ENCODE measurements at regions not wholly inside any gene's neighbourhood (a gene's known extent, or its start where the extent isn't known, plus 50 kb on each side); places are given as distances from the start of the nearest gene placed in this dataset.

DNA sequence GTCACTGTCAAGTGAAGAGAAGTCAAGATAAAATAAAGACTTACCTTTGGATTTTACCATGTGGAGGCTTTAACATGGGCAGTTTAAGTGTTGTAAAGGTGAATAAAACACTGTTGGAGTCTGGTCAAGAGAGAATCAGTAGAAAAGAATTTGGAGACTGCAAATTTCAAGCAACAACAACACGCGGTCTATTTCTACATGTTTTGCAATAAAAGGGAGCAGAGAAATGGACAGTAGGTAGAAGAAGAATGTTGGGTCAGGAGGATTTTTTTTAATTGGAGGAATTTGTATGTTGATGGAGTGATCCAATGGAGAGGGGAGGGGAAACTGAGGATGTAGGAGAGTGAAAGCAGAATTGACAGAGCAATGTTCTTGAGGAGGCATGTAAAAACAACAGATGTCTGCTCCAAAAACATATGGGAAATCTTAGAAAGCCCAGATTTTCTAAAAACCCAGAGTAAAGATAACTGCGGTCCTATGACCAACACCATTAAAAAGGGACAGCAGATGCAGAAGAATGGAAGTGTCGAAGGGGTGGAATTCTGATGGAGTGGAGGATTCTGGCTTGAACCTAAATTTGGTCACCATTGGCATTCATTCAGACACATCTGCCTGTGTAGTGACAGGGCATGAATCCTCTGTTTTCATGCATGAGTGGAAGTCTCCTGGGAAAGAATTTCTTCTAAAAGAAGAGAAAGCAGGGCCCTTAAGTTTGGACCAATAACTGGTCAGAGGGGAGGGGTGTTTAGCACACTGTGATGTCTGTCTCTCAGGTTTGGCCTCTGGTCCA is 68.0 kb upstream of the OSBPL8 start:
- TF ChIP-seq, protein P1, sequence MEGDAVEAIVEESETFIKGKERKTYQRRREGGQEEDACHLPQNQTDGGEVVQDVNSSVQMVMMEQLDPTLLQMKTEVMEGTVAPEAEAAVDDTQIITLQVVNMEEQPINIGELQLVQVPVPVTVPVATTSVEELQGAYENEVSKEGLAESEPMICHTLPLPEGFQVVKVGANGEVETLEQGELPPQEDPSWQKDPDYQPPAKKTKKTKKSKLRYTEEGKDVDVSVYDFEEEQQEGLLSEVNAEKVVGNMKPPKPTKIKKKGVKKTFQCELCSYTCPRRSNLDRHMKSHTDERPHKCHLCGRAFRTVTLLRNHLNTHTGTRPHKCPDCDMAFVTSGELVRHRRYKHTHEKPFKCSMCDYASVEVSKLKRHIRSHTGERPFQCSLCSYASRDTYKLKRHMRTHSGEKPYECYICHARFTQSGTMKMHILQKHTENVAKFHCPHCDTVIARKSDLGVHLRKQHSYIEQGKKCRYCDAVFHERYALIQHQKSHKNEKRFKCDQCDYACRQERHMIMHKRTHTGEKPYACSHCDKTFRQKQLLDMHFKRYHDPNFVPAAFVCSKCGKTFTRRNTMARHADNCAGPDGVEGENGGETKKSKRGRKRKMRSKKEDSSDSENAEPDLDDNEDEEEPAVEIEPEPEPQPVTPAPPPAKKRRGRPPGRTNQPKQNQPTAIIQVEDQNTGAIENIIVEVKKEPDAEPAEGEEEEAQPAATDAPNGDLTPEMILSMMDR (IDR thresholded peaks at IDR 0.05), result no peak

DNA sequence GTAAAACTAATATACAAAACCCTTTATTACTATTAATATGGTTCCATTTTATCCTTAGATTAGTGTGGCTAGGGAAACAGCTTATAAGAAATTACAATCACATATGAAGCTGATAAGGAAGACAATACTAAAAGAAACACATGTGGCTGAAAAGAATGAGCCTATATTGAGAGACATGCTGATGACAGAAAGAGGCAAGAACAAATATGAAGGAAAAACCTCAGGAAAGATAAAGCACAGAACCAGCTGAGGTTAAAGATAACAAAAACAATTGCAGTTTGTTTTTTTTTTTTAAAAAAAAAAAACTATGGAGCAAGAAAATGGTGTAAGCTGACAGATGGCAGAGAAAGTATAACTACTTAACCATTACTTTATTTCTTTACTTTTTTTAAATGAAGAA is 69.2 kb upstream of the OSBPL8 start:
- TF ChIP-seq, protein P1 (IDR thresholded peaks at IDR 0.05), result no peak

DNA sequence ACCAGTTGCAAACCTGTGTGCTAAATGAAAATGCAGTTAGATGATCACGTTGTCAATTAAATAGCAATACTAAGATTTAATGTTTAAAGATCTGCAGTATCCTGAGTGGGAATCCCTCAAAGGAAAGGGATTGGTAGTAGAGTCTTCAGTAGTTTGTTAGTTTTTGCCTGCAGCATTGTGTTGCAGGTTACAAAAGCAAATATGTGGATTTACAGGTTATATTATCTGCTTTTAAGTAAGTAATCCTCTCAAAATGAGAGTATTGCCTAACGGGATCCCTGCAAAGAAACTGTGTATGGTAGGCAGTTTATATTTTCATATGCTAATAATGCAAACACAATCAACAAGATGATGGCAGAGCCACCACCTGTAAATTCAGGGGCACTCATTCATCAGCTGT is 72.2 kb upstream of the OSBPL8 start:
- TF ChIP-seq, protein P1 (IDR thresholded peaks at IDR 0.05), result no peak

DNA sequence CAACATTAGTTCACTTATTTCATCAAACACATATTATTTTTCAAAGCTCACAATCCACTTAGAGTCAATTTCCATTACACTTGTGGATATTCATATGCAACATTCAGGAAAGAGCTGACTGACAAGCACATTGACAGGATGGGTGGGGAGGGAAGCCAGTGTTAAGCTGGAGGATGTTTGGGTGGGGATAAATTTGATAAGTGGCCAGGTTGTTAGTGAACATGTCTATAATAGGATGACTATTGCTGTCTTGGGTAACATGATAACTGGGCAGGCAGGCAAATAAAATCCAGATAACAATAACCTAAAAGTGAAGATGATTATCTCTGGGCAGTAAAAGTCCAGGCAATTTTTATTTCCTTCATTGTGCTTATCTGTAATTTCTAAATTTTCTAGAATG is 73.8 kb upstream of the OSBPL8 start:
- TF ChIP-seq, protein P1 (IDR thresholded peaks at IDR 0.05), result no peak

DNA sequence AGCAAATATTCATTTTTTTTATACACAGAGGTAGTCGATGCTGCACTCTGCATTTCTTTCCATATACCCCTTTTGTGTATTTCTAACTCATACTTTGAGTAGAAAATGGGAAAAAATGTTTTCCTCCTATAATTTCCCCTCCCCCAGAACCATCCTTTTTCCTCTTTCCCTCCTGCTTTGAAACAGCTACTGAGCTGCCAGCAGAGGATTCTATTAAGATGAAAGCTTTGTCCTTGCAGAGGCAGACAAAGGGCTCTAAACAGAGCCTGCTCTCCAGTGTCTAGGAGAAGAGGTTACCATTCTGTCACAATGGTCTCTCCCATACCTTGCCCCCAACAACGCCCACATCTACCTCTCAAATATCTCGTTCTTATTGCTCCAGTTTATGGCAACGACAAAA is 74.6 kb upstream of the OSBPL8 start:
- TF ChIP-seq, protein P1 (IDR thresholded peaks at IDR 0.05), result no peak

DNA sequence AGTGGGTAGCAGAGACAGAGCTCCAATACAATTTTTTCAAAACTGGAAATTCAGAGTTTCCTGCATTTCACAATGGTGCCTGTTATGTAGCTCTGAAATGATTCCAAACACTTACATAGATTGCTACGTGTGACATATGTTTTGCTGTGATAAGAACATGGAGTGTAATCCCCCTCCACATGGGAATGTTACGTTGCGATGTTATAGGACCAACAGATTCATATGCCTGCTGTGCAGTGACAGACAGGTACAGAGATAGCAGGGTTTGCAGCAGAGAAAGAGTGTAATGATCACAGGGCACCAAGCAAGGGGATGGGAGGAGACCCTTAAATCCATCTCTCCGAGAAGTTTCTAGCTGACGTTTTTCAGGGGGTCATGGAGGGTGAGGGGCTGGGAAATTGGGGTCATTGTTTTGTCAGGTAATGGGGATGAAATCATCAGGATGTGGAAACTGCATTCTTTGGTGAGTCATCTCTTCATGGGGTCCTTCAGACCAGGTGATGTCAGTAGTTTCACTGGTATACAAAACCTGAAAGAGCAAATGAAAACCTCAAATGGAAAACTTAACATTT is 76.6 kb upstream of the OSBPL8 start:
- TF ChIP-seq, protein P1 (IDR thresholded peaks at IDR 0.05), result no peak

DNA sequence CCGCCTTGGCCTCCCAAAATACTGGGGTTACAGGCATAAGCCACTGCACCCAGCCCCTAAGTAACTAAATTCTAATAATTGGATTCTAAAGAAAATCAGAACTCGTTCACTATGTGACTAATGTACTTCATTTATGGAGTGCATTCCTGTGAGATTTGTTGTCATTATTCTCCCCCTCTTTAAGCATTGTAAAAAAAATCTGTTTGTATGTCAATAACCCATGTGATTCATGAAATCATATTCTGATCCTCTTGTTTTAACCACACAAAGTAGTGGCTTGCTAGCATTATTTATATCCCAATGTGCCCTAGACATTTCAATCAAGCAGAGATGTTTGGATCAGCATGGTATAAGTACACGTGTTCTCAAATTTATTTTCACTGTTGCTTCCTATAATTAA is 78.2 kb upstream of the OSBPL8 start:
- TF ChIP-seq, protein P1 (IDR thresholded peaks at IDR 0.05), result no peak

All from LNCAP (cell line).